ENCODE measurements at regions not wholly inside any gene's neighbourhood (a gene's known extent, or its start where the extent isn't known, plus 50 kb on each side); places are given as distances from the start of the nearest gene placed in this dataset.

GRCh38 chr6:22412994-22413393 is 116.2 kb upstream of the PRL start:
- Histone ChIP-seq H3K4me3 (ENCODE audit: low read depth in 2 of 2, low read length in 1 of 2) (no peak overlapping the region; a peak in 1 of 4 replicates), H3K79me2 (ENCODE audit: insufficient read depth) (no peaks in the 10 kb centered on the region), H3F3A (replicated peaks; ENCODE audit: insufficient read depth) (no peaks in the 10 kb centered on the region), H3K9me3 (0 out of 2 replicates have a peak, but pooled peaks cover under 1% of the 10 kb centered on the region), H3K9ac (no peak overlapping the region), H3K4me1 (ENCODE audit: control insufficient read depth in 1 of 2, insufficient read depth in 2 of 2, low read depth in 1 of 2, low read length in 1 of 2) (peaks cover 5 to 14% of the 10 kb centered on the region in 2 experiments; a peak in 2 of 4 replicates), H2AFZ (ENCODE audit: low read depth) (no peak overlapping the region), H3K36me3 (replicated peaks in 1 of 2; ENCODE audit: control insufficient read depth in 1 of 2, insufficient read depth in 2 of 2, low read length in 1 of 2) (no peaks in the 10 kb centered on the region), H4K20me1 (ENCODE audit: insufficient read depth) (no peaks in the 10 kb centered on the region), H3K4me2 (no peak overlapping the region), H3K27me3 (ENCODE audit: insufficient read depth) (no peaks in the 10 kb centered on the region), H3K9me2 (no peaks in the 10 kb centered on the region), H3K27ac (ENCODE audit: low read depth in 2 of 2, low read length in 1 of 2) (peak overlapping the region in 1 of 2 experiments; percentile 96; a peak in 2 of 4 replicates)
- ChIA-PET CTCF (interaction anchor here (0.7 kb wide), 1 partner anchor 37 kb away, joined by 4 read pairs; no protein-coding TSS in a partner anchor), POLR2A (no interaction called here)
- WGBS (ENCODE audit: low lambda C conversion rate) = 63% methylated on average over 2 of the region's 2 CpGs
- DNase-seq = no peak
- TF ChIP-seq RXRA (IDR thresholded peaks at IDR 0.05; ENCODE audit: borderline replicate concordance, low read depth) (no peak), YY1 (IDR thresholded peaks at IDR 0.05; ENCODE audit: low read depth) (no peak), RCOR1 (IDR thresholded peaks at IDR 0.05; ENCODE audit: low read length) (no peak), FOSL2 (IDR thresholded peaks at IDR 0.05; ENCODE audit: borderline replicate concordance, low read depth) (no peak)

- Histone ChIP-seq H3F3A (replicated peaks; ENCODE audit: insufficient read depth) (no peaks in the 10 kb centered on the region), H3K4me1 (ENCODE audit: control insufficient read depth in 1 of 2, insufficient read depth in 2 of 2, low read depth in 1 of 2, low read length in 1 of 2) (peaks cover 5 to 14% of the 10 kb centered on the region in 2 experiments; a peak in 2 of 4 replicates), H3K4me3 (ENCODE audit: low read depth in 2 of 2, low read length in 1 of 2) (no peak overlapping the region), H3K79me2 (ENCODE audit: insufficient read depth) (no peaks in the 10 kb centered on the region), H3K27me3 (ENCODE audit: insufficient read depth) (no peaks in the 10 kb centered on the region), H3K9ac (no peak overlapping the region), H3K27ac (ENCODE audit: low read depth in 2 of 2, low read length in 1 of 2) (peak overlapping the region in 1 of 2 experiments; percentile 96; a peak in 2 of 4 replicates), H3K9me3 (0 out of 2 replicates have a peak, but pooled peaks cover 9% of the 10 kb centered on the region), H3K9me2 (no peaks in the 10 kb centered on the region), H3K36me3 (replicated peaks in 1 of 2; ENCODE audit: control insufficient read depth in 1 of 2, insufficient read depth in 2 of 2, low read length in 1 of 2) (no peaks in the 10 kb centered on the region), H3K4me2 (no peak overlapping the region), H4K20me1 (ENCODE audit: insufficient read depth) (no peaks in the 10 kb centered on the region), H2AFZ (ENCODE audit: low read depth) (peak overlapping the region; percentile 17; the same call in 1 of the 2 replicates)
- ChIA-PET POLR2A (no interaction called here), CTCF (no interaction called here)
- no peak for DNase-seq
- 65% methylated on average over 6 of the region's 6 CpGs for WGBS (ENCODE audit: low lambda C conversion rate)
- TF ChIP-seq POLR2AphosphoS5 (IDR thresholded peaks at IDR 0.05; ENCODE audit: low read depth, low read length) (no peak), FOXJ3 (CRISPR knock-in tag; IDR thresholded peaks at IDR 0.05) (no peak), MXI1 (IDR thresholded peaks at IDR 0.05; ENCODE audit: low read depth, low read length) (no peak), ZBTB33 (IDR thresholded peaks at IDR 0.05; ENCODE audit: borderline replicate concordance, low read depth) (no peak), TCF12 (IDR thresholded peaks at IDR 0.05) (no peak), IRF3 (IDR thresholded peaks at IDR 0.05; ENCODE audit: low read depth, low read length) (no peak), MEF2A (IDR thresholded peaks at IDR 0.05; ENCODE audit: borderline replicate concordance, low read depth) (no peak), REST (IDR thresholded peaks at IDR 0.05; ENCODE audit: low read depth, low read length) (no peak)
Measured at GRCh38 chr6:22413681-22414311, 117.0 kb upstream of the PRL start.
